DMS153 (cell line): ENCODE measurements at regions not wholly inside any gene's neighbourhood (a gene's known extent, or its start where the extent isn't known, plus 50 kb on each side); places are given as distances from the start of the nearest gene placed in this dataset.
"Not testable (repeated sequence)": the region's sequence is repeated elsewhere in the genome, so short reads cannot be mapped to it uniquely, and the experiment has no call there.

ENCODE experiments used
- DNase-seq: peaks from one replicate; lab custom pipeline; 2025; lab: John Stamatoyannopoulos, UW

DNA sequence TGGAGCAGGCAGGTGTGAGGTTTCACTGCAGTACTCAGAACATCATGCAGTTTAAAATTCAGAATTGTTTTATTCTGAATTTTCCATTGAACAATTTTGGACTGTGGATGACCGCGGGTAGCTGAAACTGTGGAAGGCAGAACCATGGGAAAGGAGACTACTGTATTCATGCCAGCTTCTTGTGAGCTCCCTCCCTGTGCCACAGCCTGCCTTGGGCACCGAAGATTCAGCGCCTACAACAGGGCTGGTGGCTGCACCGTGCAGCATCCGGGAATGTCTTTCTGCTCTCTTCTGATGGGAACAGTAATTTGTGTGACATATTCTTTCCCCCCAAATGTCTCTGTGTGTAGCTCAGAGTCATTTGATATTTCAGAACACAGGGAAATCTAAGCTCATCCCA is 118.5 kb upstream of the NKX1-1 start:
- no peak for DNase-seq

DNA sequence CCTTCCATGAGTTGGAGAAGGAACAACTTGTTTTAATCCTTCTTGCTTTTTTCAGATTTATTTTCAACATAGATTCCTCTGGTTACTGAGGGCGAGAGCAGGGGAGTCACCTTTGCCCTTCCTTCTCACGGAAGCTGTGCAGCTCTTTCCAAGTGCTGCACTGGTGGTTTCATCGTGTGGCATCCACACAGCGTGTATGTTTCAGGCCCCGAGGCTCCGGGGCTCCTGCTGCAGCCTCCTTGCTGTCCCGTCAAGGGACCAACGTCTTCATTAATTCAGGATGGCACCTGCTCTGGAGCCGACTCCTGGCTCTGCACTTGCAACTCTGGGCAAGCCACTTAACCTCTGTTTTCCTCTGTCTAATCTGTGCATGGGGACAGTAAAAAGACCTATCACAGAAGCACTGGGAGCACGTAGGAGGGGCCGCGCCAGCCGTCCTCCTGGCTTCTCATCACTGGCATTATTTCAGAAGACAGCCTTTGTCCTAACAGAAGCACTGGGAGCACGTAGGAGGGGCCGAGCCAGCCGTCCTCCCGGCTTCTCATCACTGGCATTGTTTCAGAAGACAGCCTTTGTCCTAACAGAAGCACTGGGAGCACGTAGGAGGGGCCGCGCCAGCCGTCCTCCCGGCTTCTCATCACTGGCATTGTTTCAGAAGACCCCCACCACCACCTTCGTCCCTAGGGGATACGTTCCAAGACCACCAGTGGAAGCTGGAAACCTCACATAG is 117.8 kb upstream of the NKX1-1 start:
- no peak for DNase-seq

DNA sequence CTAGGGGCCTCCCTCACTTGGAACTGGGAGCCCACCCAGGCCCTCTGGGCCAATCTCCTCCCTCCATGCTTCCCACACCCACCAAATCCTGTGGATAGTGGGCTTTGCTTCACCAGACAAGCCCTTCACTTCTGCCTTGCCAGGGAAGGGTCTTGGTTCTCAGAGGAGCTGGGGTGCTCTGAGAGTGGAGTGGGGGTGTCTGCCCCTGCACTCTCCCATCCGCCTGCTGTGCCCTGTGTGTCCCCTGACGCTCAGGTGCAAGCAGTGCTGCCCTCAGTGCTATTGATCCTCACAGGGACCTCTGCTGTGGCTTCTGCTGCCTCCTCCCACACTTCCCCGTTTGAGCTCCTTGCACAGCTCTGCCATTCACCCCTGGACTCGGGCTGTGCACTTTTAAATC is 117.3 kb upstream of the NKX1-1 start:
- no peak for DNase-seq

DNA sequence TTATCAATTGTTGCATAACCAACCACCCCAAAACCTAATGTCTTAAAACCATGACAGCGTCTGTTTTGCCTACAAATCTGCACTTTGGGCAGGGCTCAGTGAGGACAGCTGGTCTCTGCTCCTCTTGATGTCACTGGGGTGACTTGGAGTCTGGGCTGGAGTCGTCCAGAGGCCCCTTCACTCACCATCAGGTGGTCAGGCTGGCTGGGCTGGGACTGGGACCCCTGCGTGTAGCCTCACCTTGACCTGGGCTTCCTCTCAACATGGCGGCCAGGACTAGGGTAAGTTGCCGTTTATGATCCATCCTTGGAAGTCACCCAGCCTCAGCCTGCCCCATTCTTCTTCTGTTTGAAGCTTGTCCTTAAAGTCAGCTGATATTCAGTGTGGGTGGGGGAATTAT is 116.8 kb upstream of the NKX1-1 start:
- no peak for DNase-seq

DNA sequence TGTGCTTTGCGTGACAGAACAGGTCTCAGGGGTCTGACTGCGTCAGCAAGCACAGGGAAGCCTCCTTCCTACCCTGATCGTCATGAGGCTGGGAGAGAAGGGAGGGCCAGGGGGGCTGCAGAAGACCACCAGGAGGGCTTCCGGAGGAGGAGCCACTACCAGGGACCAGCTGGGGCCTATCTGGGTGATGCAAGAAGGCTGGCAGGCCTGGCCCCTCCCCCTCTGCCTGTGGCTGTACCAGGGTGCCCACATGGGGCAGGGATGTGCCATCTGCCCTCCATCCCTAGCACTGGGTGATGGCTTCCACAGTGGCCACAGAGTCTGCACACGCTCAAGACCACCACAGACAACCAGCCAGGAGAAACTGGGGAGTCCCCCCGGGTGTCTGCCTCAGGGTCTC is 116.4 kb upstream of the NKX1-1 start:
- no peak for DNase-seq

DNA sequence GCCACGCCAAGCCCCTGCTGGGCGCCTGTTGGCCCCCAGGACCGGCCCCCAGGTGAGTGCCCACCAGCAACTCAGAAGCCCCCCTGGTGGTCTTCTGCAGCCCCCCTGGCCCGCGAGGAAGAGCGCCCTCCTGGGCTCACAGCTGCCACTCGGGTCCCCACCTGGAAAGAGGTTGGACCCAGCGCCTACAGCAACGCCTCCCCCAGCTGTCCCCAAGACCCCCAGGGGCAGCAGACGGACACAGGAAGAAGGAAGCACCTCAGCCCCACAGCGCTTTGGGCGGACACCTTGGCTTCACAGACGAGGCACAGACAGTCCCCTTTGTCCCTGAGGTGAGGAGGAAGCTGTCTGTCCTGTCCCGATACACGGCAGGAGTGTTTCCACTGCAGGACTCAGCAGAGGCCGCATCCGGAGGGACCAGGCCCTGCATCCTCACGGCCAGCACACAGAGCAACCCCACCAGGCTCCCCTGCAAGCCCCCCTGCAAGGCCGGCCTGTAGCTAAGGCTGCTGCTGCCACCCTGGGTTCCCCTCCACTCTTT is 115.6 kb upstream of the NKX1-1 start:
- no peak for DNase-seq

DNA sequence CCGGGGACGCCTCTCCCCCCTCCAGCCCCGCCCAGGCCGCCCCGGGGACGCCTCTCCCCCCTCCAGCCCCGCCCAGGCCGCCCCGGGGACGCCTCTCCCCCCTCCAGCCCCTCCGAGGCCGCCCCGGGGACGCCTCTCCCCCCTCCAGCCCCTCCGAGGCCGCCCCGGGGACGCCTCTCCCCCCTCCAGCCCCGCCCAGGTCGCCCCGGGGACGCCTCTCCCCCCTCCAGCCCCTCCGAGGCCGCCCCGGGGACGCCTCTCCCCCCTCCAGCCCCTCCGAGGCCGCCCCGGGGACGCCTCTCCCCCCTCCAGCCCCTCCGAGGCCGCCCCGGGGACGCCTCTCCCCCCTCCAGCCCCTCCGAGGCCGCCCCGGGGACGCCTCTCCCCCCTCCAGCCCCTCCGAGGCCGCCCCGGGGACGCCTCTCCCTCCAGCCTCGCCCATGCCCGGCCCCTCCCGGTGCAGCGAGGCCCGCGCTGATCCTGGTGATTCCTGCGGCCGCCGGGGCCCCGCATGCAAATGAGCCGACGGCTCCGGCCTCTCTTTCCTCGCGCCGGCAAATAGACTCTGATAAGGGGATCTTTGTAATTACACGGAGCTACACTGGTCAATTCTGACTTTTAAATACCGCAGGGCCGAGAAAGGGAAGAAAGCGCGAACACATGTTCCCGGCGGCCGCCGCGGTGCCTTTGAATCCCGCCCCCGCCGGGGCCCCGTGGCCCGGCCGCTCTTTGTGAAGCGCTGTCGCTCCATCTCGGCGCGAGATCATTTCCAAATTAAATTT is 114.7 kb upstream of the NKX1-1 start:
- DNase-seq: not testable (repeated sequence)

DNA sequence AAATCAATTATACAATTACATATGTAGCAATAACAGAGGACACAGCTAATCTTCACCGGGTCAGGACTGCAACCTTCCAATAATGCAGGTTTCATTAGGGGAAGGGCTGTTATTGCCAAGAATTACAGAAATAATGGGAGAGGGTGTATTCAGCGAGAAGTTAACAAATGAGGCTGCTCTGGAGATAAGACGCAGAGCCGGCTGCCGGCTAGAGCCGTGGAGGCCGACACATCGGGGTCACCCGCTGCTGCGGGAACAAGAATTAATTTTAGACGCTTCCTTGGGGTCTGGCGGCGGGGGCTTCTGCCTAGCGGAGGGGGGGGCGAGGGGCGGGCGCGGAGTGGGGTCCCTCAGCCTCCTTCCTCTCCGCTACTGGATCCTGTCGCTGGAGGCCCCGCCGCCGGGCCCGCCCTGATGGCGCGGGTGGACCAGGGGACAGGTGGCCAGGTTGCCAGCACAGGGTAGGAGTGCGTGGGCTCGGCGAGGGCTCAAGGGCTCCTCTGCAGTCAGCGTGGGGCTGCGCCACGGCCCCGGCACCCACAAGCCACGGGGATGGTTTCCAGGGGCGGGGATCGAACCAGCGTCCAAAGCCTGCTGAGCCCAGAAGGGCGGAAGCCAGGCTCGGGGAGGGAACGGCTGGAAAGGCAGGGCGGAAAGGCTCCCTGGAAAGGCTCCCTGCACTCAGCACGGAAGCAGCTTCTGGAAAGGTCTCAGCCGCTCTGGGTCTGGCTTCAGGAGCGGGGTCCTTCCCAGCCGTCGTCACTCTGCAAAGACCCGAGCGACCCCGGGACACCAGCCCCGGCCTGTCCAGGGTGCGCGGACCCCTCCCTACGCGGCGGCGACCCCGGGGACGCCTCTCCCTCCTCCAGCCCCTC is 113.8 kb upstream of the NKX1-1 start:
- DNase-seq: no peak

DNA sequence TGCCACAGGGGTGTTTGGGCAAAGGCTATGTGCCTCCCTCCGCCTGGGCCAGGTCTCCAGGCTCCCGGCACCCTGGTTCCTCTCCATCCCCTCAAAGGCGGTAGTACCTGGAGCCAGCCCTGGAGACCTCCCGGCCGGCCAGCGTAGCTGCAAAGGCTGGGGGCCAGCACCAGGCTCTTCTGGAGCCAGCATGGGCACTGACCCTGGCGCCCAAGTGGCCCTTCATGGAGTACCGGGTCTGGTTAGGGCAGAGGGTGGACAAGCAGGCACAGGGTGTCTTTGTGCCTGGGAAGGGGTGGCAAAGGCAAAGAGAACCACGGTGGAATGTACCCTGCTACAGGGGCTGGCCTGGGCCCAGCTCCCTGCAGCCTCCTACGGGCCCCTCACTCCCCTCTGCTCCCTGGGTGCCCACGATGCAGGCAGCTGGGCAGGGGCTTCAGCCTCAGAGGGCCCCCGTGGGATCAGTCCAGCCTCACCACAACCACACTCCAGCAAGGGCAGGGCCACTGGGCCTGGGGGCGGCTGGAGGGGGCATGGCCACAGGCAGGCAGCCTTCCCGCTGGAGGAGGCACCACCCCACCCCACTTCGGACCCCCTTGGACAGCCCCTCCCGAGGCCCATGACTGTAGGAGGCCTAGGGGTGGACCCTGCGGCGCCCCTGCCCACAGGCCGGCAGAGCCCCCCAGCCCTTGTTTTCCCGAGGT is 112.9 kb upstream of the NKX1-1 start:
- DNase-seq: no peak

DNA sequence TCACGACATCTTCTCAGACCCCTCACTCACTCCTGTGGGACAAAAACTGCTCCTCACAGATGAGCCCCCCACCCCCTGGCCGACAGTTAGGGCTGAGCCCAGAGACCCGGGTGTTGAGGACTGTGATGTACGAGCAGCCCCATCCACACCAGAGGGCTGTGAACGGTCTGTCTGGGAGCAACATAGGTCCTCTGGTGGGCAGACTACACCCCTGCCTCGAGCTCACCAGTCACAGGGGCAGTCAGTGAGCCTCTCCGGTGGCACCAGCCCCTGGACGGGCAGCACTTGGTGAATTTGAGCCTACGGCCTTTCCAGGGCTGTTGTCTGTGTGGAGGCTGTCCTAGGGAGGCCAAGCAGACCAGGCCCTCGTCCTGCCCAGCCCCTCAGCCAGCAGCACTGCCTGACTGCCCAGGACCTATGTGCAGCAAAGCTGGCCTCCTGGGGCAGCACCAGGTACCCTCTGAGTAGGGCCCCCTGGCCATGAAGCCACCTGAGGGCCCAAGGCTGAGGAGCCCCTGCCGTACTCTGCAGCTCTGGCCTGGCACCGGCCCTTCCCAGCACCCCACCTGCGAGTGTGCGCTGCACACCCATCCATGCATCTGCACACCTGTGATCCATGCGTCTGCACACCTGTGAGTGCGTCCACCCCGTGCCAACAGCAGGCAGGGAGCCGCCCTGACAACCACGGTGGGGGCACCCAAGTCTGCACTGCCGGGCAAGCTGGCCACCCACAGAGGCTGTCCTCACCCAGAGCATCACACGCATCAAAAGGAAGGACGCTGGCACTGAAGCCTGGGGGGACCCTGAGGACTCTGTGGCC is 111.6 kb upstream of the NKX1-1 start:
- DNase-seq: no peak

DNA sequence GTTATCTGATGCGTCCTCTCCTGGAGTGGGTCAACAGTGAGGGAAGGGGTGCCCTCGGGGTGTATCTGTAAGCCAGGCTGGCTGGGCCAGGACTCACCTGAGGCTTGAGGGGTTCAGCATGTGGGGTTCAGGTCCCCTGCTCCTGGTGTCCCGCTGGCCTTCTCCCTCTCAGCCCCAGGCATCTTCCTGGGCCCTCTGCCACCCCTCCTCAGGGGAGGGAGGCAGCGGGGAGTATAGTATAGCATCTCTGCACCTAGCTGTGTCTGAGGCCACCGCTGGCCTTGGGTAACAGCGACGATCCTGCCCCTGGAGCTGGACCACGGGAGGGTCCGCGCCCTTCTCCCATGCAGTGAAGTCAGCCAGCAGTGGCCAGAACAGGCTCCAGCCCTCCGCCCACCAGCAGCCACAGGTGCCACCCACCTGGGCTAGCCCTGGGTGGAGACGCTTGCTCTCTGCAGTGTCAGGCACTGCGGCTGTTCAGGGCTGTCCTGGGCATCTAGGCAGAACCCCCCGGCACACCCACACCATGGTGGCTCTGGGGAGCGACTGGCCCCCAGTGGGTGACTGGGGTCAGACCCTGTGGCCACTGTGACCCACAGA is 110.7 kb upstream of the NKX1-1 start:
- DNase-seq: no peak

DNA sequence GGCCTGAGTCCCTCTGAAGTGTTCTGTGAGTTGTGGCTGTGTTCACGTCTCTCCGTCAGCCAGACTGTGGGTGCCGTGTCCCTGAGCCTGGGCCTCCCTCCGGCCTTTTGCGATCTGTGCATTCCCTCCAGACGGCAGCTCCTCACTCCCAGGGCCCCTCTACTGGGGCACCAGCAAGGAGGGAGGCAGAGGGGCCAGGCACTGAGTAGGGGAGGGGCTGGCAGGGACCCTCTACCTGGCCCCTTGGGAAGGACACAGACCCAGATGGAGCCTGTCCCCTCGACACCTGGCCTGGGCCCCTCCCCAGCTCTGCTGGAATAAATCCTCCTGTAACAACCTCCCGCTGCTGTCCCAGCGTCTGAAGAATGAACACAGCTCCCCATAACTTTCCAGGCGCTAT is 110.0 kb upstream of the NKX1-1 start:
- DNase-seq: no peak

DNA sequence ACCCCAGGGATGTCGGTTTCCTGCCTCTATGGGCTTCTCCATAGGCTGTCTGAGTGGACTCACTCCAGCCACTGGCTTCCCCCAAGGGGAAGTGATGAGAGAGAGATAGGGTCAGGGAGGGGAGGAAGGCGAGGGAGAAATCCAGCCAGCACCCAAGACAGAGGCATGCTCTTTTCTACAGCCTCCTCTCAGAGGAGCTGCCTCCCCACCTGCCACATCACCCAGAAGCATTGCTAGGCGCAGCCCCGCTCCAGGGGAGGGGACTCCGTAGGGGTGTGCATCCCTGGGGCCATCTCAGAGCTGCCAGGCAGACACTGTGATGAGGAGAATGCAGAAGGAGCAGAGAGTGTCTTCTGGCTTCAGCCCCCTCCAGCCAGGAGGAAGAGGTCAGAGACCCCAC is 109.5 kb upstream of the NKX1-1 start:
- DNase-seq: no peak

DNA sequence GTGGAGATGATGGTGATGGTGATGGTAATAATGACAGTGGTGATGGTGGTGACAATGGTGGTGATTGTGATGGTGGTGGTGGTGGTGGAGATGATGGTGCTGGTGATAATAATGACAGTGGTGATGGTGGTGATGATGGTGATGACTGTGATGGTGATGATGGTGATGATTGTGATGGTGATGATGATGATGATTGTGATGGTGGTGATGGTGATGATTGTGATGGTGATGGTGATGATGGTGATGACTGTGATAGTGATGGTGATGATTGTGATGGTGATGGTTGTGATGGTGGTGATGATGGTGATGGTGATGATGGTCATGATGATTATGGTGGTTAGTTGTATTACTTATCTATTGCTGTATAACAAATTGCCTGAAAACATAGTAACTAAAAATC is 108.9 kb upstream of the NKX1-1 start:
- DNase-seq: no peak

DNA sequence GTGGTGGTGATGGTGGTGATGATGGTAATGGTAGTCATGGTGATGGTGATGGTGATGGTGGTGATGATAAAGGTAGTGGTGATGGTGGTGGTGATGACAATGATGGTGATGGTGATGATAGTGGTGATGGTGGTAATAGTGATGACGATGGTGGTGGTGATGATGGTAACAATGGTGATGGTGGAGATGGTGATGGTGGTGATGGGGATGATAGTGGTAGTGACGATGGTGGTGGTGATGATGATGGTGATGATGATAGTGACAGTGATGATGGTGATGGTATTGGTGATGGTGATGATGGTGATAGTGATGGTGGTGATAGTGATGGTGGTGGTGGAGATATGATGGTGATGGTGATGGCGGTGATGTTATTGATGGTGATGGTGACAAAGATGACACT is 108.4 kb upstream of the NKX1-1 start:
- DNase-seq: no peak

DNA sequence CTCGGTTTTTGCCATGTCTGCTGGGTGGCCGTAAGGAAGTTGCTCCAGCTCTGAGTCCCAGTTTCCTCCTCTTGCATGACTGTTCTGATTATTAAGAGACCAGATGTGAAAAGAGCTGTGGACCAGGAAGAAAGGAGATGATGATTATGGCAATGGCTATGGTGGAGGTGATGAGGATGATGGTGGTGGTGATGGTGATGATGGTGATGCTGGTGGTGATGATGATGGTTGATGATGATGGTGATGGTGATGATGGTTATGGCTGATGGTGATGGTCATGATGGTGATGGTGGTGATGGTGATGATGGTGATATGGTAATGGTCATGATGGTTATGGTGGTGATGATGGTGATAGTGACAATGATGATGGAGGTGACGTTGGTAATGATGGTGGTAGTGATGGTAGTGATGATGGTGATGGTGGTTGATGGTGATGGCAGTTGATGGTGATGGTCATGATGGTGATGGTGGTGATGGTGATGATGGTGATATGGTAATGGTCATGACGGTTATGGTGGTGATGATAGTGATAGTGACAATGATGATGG is 107.8 kb upstream of the NKX1-1 start:
- no peak for DNase-seq

DNA sequence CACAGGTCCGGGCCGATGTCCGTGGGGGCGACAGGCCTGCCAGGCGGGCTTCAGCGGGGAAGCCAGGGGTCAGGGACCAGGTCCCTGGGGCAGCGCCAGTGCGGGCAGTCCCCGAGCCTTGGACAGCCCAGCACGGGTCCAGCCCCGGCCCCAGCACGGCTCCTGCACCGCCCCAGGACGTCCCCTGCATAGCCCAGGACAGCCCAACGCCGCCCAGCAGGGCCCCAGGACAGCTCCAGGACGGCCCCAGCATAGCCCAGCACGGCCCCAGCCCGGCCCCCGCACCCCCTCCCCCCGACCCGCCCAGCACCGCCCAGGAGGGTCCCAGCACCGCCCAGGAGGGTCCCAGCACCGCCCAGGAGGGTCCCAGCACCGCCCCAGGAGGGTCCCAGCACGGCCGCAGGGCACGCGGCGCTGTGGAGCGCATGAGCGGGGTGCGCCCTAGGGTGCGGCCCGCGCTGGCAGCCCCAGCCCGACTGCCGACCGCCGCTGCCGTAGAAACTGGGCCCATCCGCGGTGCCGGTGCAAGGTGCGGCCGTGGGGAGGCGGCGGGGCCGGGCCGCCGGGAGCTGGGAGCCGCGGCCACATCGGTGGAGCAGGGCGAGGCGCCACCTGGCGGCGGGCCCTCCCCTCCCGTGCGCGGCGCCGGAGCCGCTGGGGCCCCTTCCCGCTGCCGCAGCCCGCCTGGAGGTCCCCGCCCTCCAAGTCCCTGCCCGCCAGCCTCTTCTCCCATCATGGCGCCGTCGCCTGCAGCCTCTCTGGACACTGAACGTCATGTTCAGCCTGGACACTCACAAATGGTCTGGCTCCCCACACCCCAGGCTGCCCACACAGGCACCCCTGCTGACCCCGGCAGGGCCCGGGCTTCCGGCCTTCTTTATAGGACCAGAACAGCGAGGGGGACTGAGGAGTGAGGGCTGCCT is 106.8 kb upstream of the NKX1-1 start:
- no peak for DNase-seq

DNA sequence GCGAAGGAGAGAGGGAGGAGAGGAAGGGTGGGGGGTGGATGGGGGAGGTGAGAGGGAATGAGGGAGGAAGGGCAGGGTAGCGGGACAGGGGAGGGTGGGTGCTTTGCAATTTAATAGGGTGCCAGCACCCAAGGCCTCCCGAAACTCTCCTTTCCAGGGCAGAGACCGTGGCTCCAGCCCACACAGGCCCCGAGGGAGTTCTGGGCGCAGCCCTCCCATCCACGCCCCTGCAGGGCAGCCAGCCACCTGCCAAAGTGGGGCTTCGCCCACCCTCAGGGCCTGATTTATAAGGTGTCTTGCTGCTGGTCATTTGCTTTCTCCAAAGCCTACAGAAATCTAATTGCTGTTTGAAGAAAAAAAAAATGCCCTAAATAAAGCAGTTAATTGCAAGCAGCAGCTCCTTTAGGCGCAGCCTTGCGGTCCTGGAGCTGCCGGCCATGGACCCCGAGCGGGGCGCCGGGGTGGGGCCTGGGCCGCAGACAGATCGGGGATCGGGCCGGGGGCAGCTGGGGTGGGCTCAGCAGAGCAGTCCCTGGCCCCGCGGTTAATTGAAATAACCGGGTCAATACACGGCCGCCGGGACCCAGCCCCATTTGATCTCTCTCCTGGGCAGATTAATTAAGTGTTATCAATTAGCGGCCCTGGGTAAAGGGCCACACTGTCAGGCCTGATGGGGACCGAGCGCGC is 106.0 kb upstream of the NKX1-1 start:
- DNase-seq: no peak
